ES-I3 (cell line): ENCODE measurements at regions not wholly inside any gene's neighbourhood (a gene's known extent, or its start where the extent isn't known, plus 50 kb on each side); places are given as distances from the start of the nearest gene placed in this dataset.

Experiments
- H3K36me3 ChIP-seq: 2 replicates; pipeline ENCODE4 v1.6.1; 2013; ENCODE audit warnings: mild to moderate bottlenecking, low read length, control low read depth, moderate library complexity; ENCODE audit not compliant: insufficient read depth
- H3K4me1 ChIP-seq: 2 replicates; pipeline ENCODE4 v1.6.1; 2013; ENCODE audit warnings: mild to moderate bottlenecking, control low read depth, low read length; ENCODE audit not compliant: insufficient read depth
- H3K9ac ChIP-seq: 2 replicates; pipeline ENCODE4 v1.6.1; 2013; ENCODE audit warnings: low read depth, mild to moderate bottlenecking, low read length, moderate library complexity
- H3K9me3 ChIP-seq: 2 replicates; pipeline ENCODE4 v1.6.1; 2013; ENCODE audit warnings: mild to moderate bottlenecking, low read length, moderate library complexity; ENCODE audit not compliant: control insufficient read depth, insufficient read depth

DNA sequence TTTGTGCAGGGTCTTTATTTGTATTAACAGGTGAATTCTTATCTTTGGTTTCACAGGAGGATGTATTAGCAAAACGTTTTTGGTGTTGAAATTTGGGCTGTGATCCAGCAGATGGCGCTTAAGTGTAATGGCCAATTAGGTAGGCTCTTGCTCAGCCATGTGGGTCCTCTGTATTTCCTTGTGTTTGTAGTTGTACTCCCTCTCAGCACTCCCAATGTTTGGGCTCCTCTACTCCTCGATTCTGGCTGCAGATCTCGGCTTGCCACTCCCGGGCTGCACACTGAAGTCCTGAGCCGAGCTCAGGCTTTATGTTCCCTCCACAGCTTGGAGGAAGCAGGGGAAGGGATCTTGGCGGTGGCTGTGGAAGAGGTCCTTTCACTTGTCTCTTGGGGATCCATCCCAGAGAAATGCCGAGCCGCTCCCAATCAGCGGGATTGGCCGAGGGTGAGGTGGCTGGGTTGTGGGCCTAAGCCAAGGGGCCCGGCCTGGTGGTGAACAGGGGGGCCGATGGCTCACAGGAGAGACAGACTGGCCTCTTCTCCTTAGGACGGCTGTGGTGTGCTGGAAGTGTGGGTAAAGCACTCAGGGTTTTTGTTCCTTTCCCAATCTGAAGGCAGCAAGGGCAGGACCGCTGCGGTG lies 133.7 kb downstream of the AEBP2 start:
- H3K9ac ChIP-seq, result no peak overlapping the region
- peaks cover 20% of the 10 kb centered on the region for H3K4me1 ChIP-seq
- H3K9me3 ChIP-seq, result no peaks in the 10 kb centered on the region
- no peaks in the 10 kb centered on the region for H3K36me3 ChIP-seq

DNA sequence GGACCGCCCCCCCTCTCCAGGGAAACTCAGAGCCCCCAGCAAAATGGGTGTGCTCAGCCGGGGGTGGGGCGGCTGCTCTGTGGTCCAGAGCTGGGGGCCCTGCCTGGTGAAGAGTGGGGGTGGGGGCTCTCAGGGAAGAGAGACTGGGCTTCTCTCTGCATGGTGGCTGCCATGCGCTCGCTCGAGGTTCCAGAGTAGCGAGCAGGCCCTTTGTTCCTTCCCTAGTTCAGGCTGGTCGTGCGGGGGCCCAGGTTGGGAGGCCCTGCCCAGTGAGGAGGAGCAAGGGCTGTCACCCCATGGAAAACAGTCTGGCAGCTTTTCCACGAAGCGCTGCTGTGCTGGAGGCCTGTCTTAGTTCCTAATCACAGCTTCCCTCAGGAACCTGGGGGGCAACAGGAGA lies 134.6 kb downstream of the AEBP2 start:
- H3K9me3 ChIP-seq, result no peaks in the 10 kb centered on the region
- no peaks in the 10 kb centered on the region for H3K36me3 ChIP-seq
- H3K4me1 ChIP-seq, result peaks cover 25% of the 10 kb centered on the region
- no peak overlapping the region for H3K9ac ChIP-seq

GRCh38 chr12:19574601-19575000 lies 135.3 kb downstream of the AEBP2 start:
- peaks cover 25% of the 10 kb centered on the region for H3K4me1 ChIP-seq
- H3K9me3 ChIP-seq, result no peaks in the 10 kb centered on the region
- no peak overlapping the region for H3K9ac ChIP-seq
- H3K36me3 ChIP-seq, result no peaks in the 10 kb centered on the region

- Histone ChIP-seq H3K9ac (no peak overlapping the region), H3K36me3 (no peaks in the 10 kb centered on the region), H3K4me1 (peaks cover 25% of the 10 kb centered on the region), H3K9me3 (no peaks in the 10 kb centered on the region)
These were observed 136.3 kb downstream of the AEBP2 start for GRCh38 chr12:19575337-19576243.

GRCh38 chr12:19576506-19577280 lies 137.4 kb downstream of the AEBP2 start:
- H3K4me1 ChIP-seq, result peaks cover 25% of the 10 kb centered on the region
- no peaks in the 10 kb centered on the region for H3K36me3 ChIP-seq
- no peaks in the 10 kb centered on the region for H3K9me3 ChIP-seq
- no peak overlapping the region for H3K9ac ChIP-seq

- no peaks in the 10 kb centered on the region for H3K9me3 ChIP-seq
- H3K4me1 ChIP-seq, result peaks cover 25% of the 10 kb centered on the region
- H3K9ac ChIP-seq, result no peak overlapping the region
- H3K36me3 ChIP-seq, result no peaks in the 10 kb centered on the region
These were observed 137.9 kb downstream of the AEBP2 start for GRCh38 chr12:19577281-19577530.

DNA sequence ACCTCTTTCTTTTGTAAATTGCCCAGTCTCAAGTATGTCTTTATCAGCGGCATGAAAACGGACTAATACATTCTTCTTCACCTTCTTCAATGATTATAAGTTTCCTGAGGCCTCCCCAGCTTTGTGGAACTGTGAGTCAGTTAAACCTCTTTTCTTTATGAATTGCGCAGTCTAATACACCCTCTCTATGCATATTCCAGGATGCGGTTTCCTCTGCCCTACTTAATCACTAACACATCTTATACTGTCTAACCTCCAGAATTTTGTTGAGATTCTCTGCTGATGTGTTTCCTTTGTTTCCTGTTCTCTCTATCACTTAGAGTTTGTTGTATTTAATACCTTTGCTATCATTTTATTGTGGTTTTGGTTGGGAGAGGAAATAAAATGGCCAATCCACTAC lies 145.4 kb downstream of the AEBP2 start:
- Histone ChIP-seq H3K9ac (no peak overlapping the region), H3K36me3 (no peaks in the 10 kb centered on the region; the same call in 1 of the 2 replicates), H3K9me3 (peaks cover 22% of the 10 kb centered on the region), H3K4me1 (no peaks in the 10 kb centered on the region)

GRCh38 chr12:19588951-19589350 lies 149.7 kb downstream of the AEBP2 start:
- no peaks in the 10 kb centered on the region; the same call in 1 of the 2 replicates for H3K36me3 ChIP-seq
- H3K9me3 ChIP-seq, result peaks cover 8% of the 10 kb centered on the region
- H3K4me1 ChIP-seq, result no peaks in the 10 kb centered on the region
- no peak overlapping the region for H3K9ac ChIP-seq

GRCh38 chr12:19591951-19592350 lies 152.7 kb downstream of the AEBP2 start:
- Histone ChIP-seq H3K9me3 (no peaks in the 10 kb centered on the region), H3K4me1 (peaks cover 3% of the 10 kb centered on the region)

DNA sequence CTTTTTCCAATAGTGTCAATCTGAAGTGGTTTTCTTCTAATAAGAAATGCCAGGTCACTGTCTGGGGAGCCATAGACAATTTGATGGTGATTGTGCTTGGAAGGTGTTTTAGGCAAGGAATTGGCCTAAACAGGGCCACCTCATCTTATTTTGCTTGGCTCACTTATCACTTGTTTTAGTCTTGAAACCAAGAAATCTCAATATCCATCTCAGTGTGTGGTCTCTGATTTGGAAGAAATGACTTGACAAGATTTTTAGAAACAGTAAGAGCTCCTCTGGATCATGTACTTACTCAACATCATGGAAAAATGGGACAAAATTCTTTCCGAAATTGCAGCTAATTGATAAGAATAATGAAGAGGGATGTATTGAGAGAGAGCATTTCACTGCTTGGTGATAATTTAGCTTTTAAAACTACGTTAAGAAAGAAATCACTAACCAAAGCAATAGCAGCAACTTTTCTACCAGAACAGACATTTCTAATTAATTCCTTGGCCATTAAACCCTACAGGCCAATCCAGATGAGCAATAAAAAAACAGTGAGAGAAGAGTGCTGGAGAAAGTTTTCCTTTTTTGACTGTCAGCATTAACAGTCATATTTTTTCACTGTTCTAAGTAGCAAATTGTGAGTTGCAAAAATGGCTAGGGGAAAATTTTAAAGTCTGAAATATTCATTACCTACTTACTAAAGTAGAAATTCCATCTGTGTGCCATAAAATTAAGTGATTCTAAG lies 157.3 kb downstream of the AEBP2 start:
- Histone ChIP-seq H3K9me3 (no peaks in the 10 kb centered on the region), H3K4me1 (peaks cover 15% of the 10 kb centered on the region), H3K9ac (no peak overlapping the region), H3K36me3 (no peaks in the 10 kb centered on the region)

More at GRCh38 chr12:19591951-19592350, 152.7 kb downstream of the AEBP2 start:
- Histone ChIP-seq H3K36me3 (no peaks in the 10 kb centered on the region), H3K9ac (no peak overlapping the region)

- Histone ChIP-seq H3K9me3 (no peaks in the 10 kb centered on the region), H3K4me1 (peaks cover 15% of the 10 kb centered on the region), H3K36me3 (no peaks in the 10 kb centered on the region), H3K9ac (no peak overlapping the region)
These were observed 158.1 kb downstream of the AEBP2 start for GRCh38 chr12:19597167-19598026.

- H3K36me3 ChIP-seq, result no peaks in the 10 kb centered on the region
- H3K4me1 ChIP-seq, result no peaks in the 10 kb centered on the region
- H3K9ac ChIP-seq, result no peak overlapping the region
- no peaks in the 10 kb centered on the region for H3K9me3 ChIP-seq
These were observed 166.4 kb downstream of the AEBP2 start for GRCh38 chr12:19605720-19606119.

DNA sequence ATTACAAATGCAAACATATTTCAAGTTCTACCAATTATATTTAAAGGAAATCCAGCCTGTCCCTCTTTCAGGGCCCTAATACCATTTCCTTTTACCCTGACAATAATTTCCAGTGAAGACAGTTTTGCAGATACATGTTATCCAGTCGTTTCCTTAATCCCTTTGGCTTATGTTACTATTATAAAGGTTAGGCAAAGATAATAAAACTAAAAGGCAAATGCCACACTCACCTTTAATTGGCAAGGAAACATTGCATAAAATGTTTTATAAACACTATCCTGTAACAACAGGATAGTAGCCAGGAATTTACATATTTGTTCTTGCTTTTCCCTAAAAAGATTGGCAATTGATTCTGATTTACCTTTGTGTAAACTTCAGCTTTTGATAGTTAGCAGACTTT lies 168.7 kb downstream of the AEBP2 start:
- no peaks in the 10 kb centered on the region for H3K9me3 ChIP-seq
- H3K4me1 ChIP-seq, result no peaks in the 10 kb centered on the region
- H3K9ac ChIP-seq, result no peak overlapping the region
- H3K36me3 ChIP-seq, result no peaks in the 10 kb centered on the region
